Activated CD8-positive, alpha-beta memory T cell treated with anti-CD3 and anti-CD28 coated beads for 48 hours (primary cell): ENCODE measurements at regions not wholly inside any gene's neighbourhood (a gene's known extent, or its start where the extent isn't known, plus 50 kb on each side); places are given as distances from the start of the nearest gene placed in this dataset.

Source experiments
- DNase-seq, 3 experiments: peaks; one replicate each; pipeline ENCODE4 v3.0.0-alpha.2; 2020; ENCODE audit warnings: low read depth in 2 of 3, low spot score in 2 of 3

GRCh38 chr3:18082551-18083272, 340.3 kb upstream of the TBC1D5 start:
- DNase-seq, result no peak

- no peak for DNase-seq
Observed at GRCh38 chr3:18080198-18080689, 337.8 kb upstream of the TBC1D5 start.

GRCh38 chr3:18079739-18080138, 337.3 kb upstream of the TBC1D5 start:
- no peak for DNase-seq

GRCh38 chr3:18079062-18079461, 336.6 kb upstream of the TBC1D5 start:
- DNase-seq, result no peak

GRCh38 chr3:18077128-18077840, 334.9 kb upstream of the TBC1D5 start:
- no peak for DNase-seq

- no peak for DNase-seq
Observed at GRCh38 chr3:18076301-18076700, 333.9 kb upstream of the TBC1D5 start.

GRCh38 chr3:18075799-18076198, 333.4 kb upstream of the TBC1D5 start:
- no peak for DNase-seq

GRCh38 chr3:18071833-18072232, 329.4 kb upstream of the TBC1D5 start:
- no peak for DNase-seq

- DNase-seq, result no peak
Observed at GRCh38 chr3:18070944-18071343, 328.5 kb upstream of the TBC1D5 start.

GRCh38 chr3:18070231-18070630, 327.8 kb upstream of the TBC1D5 start:
- no peak for DNase-seq

- no peak for DNase-seq
Observed at GRCh38 chr3:18069568-18069967, 327.1 kb upstream of the TBC1D5 start.

GRCh38 chr3:18066899-18067582, 324.6 kb upstream of the TBC1D5 start:
- no peak for DNase-seq

- DNase-seq, result no peak
Observed at GRCh38 chr3:18064586-18064985, 322.2 kb upstream of the TBC1D5 start.

GRCh38 chr3:18062657-18063025, 320.2 kb upstream of the TBC1D5 start:
- DNase-seq, result no peak

GRCh38 chr3:18061737-18062656, 319.6 kb upstream of the TBC1D5 start:
- DNase-seq, result no peak

- DNase-seq, result no peak
Observed at GRCh38 chr3:18058666-18059065, 316.2 kb upstream of the TBC1D5 start.

- DNase-seq, result no peak
Observed at GRCh38 chr3:18057471-18058091, 315.1 kb upstream of the TBC1D5 start.

- DNase-seq, result no peak
Observed at GRCh38 chr3:18054625-18055024, 312.2 kb upstream of the TBC1D5 start.

GRCh38 chr3:18051306-18051705, 308.9 kb upstream of the TBC1D5 start:
- no peak for DNase-seq

GRCh38 chr3:18049096-18049495, 306.7 kb upstream of the TBC1D5 start:
- no peak for DNase-seq

- no peak for DNase-seq
Observed at GRCh38 chr3:18047052-18047451, 304.6 kb upstream of the TBC1D5 start.
